HG03039 (cell line): ENCODE measurements at regions not wholly inside any gene's neighbourhood (a gene's known extent, or its start where the extent isn't known, plus 50 kb on each side); places are given as distances from the start of the nearest gene placed in this dataset.

ENCODE experiments used
- ATAC-seq: cut with Tn5 transposase; IDR thresholded peaks from one replicate; pipeline ENCODE4 v1.9.1; 2021; ENCODE audit warnings: mild to moderate bottlenecking, moderate library complexity; ENCODE audit not compliant: unreplicated experiment

- ATAC-seq: no peak
Observed at GRCh38 chr13:73970421-73971055, 163.7 kb downstream of the KLF12 start.

GRCh38 chr13:73967397-73968165 is 166.6 kb downstream of the KLF12 start:
- peak; percentile 99 for ATAC-seq

GRCh38 chr13:73966331-73966730 is 167.9 kb downstream of the KLF12 start:
- ATAC-seq: no peak

- no peak for ATAC-seq
Observed at GRCh38 chr13:73962284-73962683, 171.9 kb downstream of the KLF12 start.

- ATAC-seq: no peak
Observed at GRCh38 chr13:73961181-73961580, 173.0 kb downstream of the KLF12 start.

GRCh38 chr13:73960474-73960873 is 173.7 kb downstream of the KLF12 start:
- ATAC-seq: no peak

- ATAC-seq: no peak
Observed at GRCh38 chr13:73958657-73959397, 175.4 kb downstream of the KLF12 start.

- ATAC-seq: no peak
Observed at GRCh38 chr13:73957889-73958288, 176.3 kb downstream of the KLF12 start.

GRCh38 chr13:73956795-73957408 is 177.3 kb downstream of the KLF12 start:
- no peak for ATAC-seq

GRCh38 chr13:73955977-73956500 is 178.2 kb downstream of the KLF12 start:
- no peak for ATAC-seq

GRCh38 chr13:73954808-73955207 is 179.4 kb downstream of the KLF12 start:
- peak; percentile 74 for ATAC-seq

GRCh38 chr13:73952648-73953047 is 181.6 kb downstream of the KLF12 start:
- ATAC-seq: no peak

GRCh38 chr13:73948848-73949529 is 185.2 kb downstream of the KLF12 start:
- peak; percentile 41 for ATAC-seq

GRCh38 chr13:73945871-73946270 is 188.3 kb downstream of the KLF12 start:
- ATAC-seq: no peak

- ATAC-seq: no peak
Observed at GRCh38 chr13:73945382-73945781, 188.8 kb downstream of the KLF12 start.

GRCh38 chr13:73943965-73944233 is 190.3 kb downstream of the KLF12 start:
- ATAC-seq: no peak

GRCh38 chr13:73943137-73943964 is 190.9 kb downstream of the KLF12 start:
- ATAC-seq: peak; percentile 81

GRCh38 chr13:73941752-73942151 is 192.5 kb downstream of the KLF12 start:
- no peak for ATAC-seq

- ATAC-seq: no peak
Observed at GRCh38 chr13:73940098-73940497, 194.1 kb downstream of the KLF12 start.

GRCh38 chr13:73939603-73940002 is 194.6 kb downstream of the KLF12 start:
- no peak for ATAC-seq
